Sigmoid colon (tissue), 6 donors: ENCODE measurements at regions not wholly inside any gene's neighbourhood (a gene's known extent, or its start where the extent isn't known, plus 50 kb on each side); places are given as distances from the start of the nearest gene placed in this dataset.

Experiments
- DNase-seq: peaks from one replicate; pipeline ENCODE4 v3.0.0-alpha.2; 2019
- H3K27ac ChIP-seq, 4 donors: fragments of 200-600 bp; sonication (generic); one replicate each; pipeline ENCODE4 v1.5.1; 2016 to 2019; ENCODE audit warnings: mild to moderate bottlenecking in 1 of 4
- H3K27me3 ChIP-seq, 3 donors: fragments of 200-600 bp; sonication (generic); one replicate each; pipeline ENCODE4 v1.5.1; 2019; ENCODE audit warnings: mild to moderate bottlenecking in 1 of 3
- H3K36me3 ChIP-seq, 4 donors: fragments of 200-600 bp; sonication (generic); one replicate each; pipeline ENCODE4 v1.5.1; 2016 to 2019
- H3K4me1 ChIP-seq, 4 donors: fragments of 200-600 bp; sonication (generic); one replicate each; pipeline ENCODE4 v1.5.1; 2017 to 2019
- H3K4me3 ChIP-seq, 4 donors: fragments of 200-600 bp; sonication (generic); one replicate each; pipeline ENCODE4 v1.5.1; 2017 to 2019; ENCODE audit warnings: mild to moderate bottlenecking in 2 of 4, moderate library complexity in 1 of 4
- H3K9me3 ChIP-seq, 4 donors: fragments of 200-600 bp in 3 of 4; sonication (generic) in 3 of 4; one replicate each; pipeline versions ENCODE4 v1.5.1 to v1.6.1; 2013 to 2019
- CTCF ChIP-seq, 4 experiments: fragments of 450-650 bp in 3 of 4; fragments of 200-600 bp in 1 of 4; IDR thresholded peaks; one replicate each; pipeline ENCODE4 v1.5.1; 2016 to 2019; ENCODE audit warnings: antibody characterized with exemption in 4 of 4, mild to moderate bottlenecking in 3 of 4, moderate library complexity in 2 of 4
- EP300 ChIP-seq, 4 donors: sonication (generic); formaldehyde crosslinking; IDR thresholded peaks; one replicate each; pipeline ENCODE4 v1.6.1; 2017; ENCODE audit warnings: antibody characterized with exemption in 4 of 4
- POLR2A ChIP-seq, 2 donors: fragments of 450-650 bp; IDR thresholded peaks; one replicate each; pipeline ENCODE4 v1.6.1; 2016; ENCODE audit warnings: antibody characterized with exemption in 2 of 2, mild to moderate bottlenecking in 2 of 2, moderate library complexity in 2 of 2
- POLR2AphosphoS5 ChIP-seq, 4 donors: sonication (generic); formaldehyde crosslinking; IDR thresholded peaks; one replicate each; pipeline ENCODE4 v1.6.1; 2017; ENCODE audit warnings: antibody characterized with exemption in 4 of 4
- WGBS, 2 donors: extraction: QIAGEN DNeasy Blood & Tissue Kit; methylation state at CpG; one replicate each; pipeline ENCODE4 v1.1.7; 2013; 5-methylcytosine and 5-hydroxymethylcytosine counted together
- intact Hi-C: fragments of 100-400 bp; cut with DNase I; formaldehyde crosslinking; loops from one replicate; pipeline ENCODE4 v1.15.1; 2023
- donor health status: healthy with polysubstance abuse.
- donor health status: healthy.

GRCh38 chr10:78150756-78151155 lies 117.1 kb downstream of the RPS24 start:
- intact Hi-C loops = no loop called here
- Histone ChIP-seq H3K4me1 (no peaks in the 10 kb centered on the region), H3K27me3 (no peaks in the 10 kb centered on the region), H3K27ac (no peak overlapping the region), H3K9me3 (peaks cover 0 to 3% (median 0%) of the 10 kb centered on the region in 4 donors), H3K4me3 (no peak overlapping the region), H3K36me3 (no peaks in the 10 kb centered on the region)
- TF ChIP-seq EP300 (IDR thresholded peaks at IDR 0.05) (no peak), POLR2A (IDR thresholded peaks at IDR 0.05) (no peak), POLR2AphosphoS5 (IDR thresholded peaks at IDR 0.05) (no peak), CTCF (IDR thresholded peaks at IDR 0.05) (no peak)
- DNase-seq = no peak
- WGBS, 2 donors = 87 to 91% methylated on average over 4 of the region's 4 CpGs

- H3K9me3 ChIP-seq = no peaks in the 10 kb centered on the region
- H3K27me3 ChIP-seq = no peaks in the 10 kb centered on the region
- no peak for DNase-seq
- no peaks in the 10 kb centered on the region for H3K36me3 ChIP-seq
- TF ChIP-seq POLR2AphosphoS5 (IDR thresholded peaks at IDR 0.05) (no peak), CTCF (IDR thresholded peaks at IDR 0.05) (no peak), EP300 (IDR thresholded peaks at IDR 0.05) (no peak), POLR2A (IDR thresholded peaks at IDR 0.05) (no peak)
- WGBS, 2 donors = 82 to 88% methylated on average over 2 of the region's 2 CpGs
- no peak overlapping the region for H3K4me3 ChIP-seq
- intact Hi-C loops = no loop called here
- H3K27ac ChIP-seq = no peak overlapping the region
- H3K4me1 ChIP-seq = no peaks in the 10 kb centered on the region
Observed at GRCh38 chr10:78155722-78156121, 122.1 kb downstream of the RPS24 start.

- H3K4me1 ChIP-seq = no peaks in the 10 kb centered on the region
- DNase-seq = no peak
- H3K9me3 ChIP-seq = no peaks in the 10 kb centered on the region
- WGBS, 2 donors = 75 to 86% methylated on average over 5 of the region's 5 CpGs
- TF ChIP-seq CTCF (IDR thresholded peaks at IDR 0.05) (no peak), POLR2AphosphoS5 (IDR thresholded peaks at IDR 0.05) (no peak), EP300 (IDR thresholded peaks at IDR 0.05) (no peak), POLR2A (IDR thresholded peaks at IDR 0.05) (no peak)
- no peak overlapping the region for H3K4me3 ChIP-seq
- no peak overlapping the region for H3K27ac ChIP-seq
- intact Hi-C loops = no loop called here
- H3K27me3 ChIP-seq = no peaks in the 10 kb centered on the region
- H3K36me3 ChIP-seq = no peaks in the 10 kb centered on the region
Observed at GRCh38 chr10:78160591-78160990, 126.9 kb downstream of the RPS24 start.

- DNase-seq = no peak
- Histone ChIP-seq H3K4me3 (no peak overlapping the region), H3K4me1 (no peaks in the 10 kb centered on the region), H3K27me3 (no peaks in the 10 kb centered on the region), H3K9me3 (no peaks in the 10 kb centered on the region), H3K36me3 (no peaks in the 10 kb centered on the region), H3K27ac (no peak overlapping the region)
- intact Hi-C loops = no loop called here
- no peak for TF ChIP-seq POLR2AphosphoS5 (IDR thresholded peaks at IDR 0.05)
- TF ChIP-seq EP300 (IDR thresholded peaks at IDR 0.05) = no peak
- TF ChIP-seq CTCF (IDR thresholded peaks at IDR 0.05) = no peak
- no peak for TF ChIP-seq POLR2A (IDR thresholded peaks at IDR 0.05)
- WGBS, 2 donors = 94 to 95% methylated on average over 3 of the region's 3 CpGs
Observed at GRCh38 chr10:78162853-78163252, 129.2 kb downstream of the RPS24 start.

- H3K4me3 ChIP-seq = no peak overlapping the region
- no peaks in the 10 kb centered on the region for H3K4me1 ChIP-seq
- intact Hi-C loops = no loop called here
- no peaks in the 10 kb centered on the region for H3K36me3 ChIP-seq
- H3K9me3 ChIP-seq = no peaks in the 10 kb centered on the region
- no peak overlapping the region for H3K27ac ChIP-seq
- DNase-seq = no peak
- TF ChIP-seq POLR2AphosphoS5 (IDR thresholded peaks at IDR 0.05) (no peak), POLR2A (IDR thresholded peaks at IDR 0.05) (no peak), CTCF (IDR thresholded peaks at IDR 0.05) (no peak), EP300 (IDR thresholded peaks at IDR 0.05) (no peak)
- WGBS, 2 donors = 69 to 80% methylated on average over 16 of the region's 16 CpGs
- H3K27me3 ChIP-seq = no peaks in the 10 kb centered on the region
Observed at GRCh38 chr10:78164702-78165101, 131.0 kb downstream of the RPS24 start.
